Activated CD4-positive, alpha-beta T cell treated with anti-CD3 and anti-CD28 coated beads for 48 hours (primary cell): ENCODE measurements at regions not wholly inside any gene's neighbourhood (a gene's known extent, or its start where the extent isn't known, plus 50 kb on each side); places are given as distances from the start of the nearest gene placed in this dataset.
"Not testable (repeated sequence)": the region's sequence is repeated elsewhere in the genome, so short reads cannot be mapped to it uniquely, and the experiment has no call there.

Source experiments
- DNase-seq: peaks from one replicate; pipeline ENCODE4 v3.0.0-alpha.2; 2020

GRCh38 chr2:239666855-239667376, 266.1 kb upstream of the HDAC4 start:
- DNase-seq, result no peak

DNA sequence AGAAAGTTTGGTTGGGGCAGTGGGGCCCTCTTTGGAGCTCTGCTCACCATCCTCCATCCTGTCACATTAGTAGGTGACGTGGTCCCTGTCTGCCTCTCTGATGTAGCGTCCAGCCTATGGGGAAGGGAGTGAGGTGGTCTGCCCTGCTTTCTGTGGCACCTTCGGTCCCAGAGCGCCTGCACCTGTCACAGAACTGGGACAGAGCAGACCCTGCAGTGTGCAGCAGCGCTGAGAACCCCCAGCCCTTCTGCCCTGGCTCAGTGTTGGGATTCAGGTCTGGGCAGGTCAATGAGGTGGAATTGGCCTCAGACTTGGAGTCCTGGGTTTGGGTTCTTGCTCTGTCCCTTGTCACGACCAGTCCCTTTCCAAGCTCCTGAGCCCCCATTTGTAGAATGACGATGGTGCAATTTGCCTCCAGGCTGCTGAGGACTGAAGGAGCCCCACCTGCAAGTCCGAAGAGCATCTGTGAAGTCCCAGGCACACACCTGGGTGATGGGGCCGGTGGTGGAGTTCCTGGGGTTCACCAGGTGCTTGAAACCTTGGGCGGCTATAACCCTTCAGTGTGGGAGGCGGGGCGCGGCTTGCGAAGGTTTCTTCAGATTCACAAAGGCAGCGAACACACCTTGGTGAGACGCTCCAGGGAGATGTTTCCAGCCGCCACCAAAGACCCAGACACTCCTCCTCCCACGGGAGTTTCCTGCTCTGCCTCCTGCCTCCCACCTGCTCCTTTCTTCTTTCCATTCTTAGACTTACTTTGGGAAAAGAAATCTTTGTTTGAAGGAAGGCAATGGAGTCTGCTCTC, 265.4 kb upstream of the HDAC4 start:
- no peak for DNase-seq

DNA sequence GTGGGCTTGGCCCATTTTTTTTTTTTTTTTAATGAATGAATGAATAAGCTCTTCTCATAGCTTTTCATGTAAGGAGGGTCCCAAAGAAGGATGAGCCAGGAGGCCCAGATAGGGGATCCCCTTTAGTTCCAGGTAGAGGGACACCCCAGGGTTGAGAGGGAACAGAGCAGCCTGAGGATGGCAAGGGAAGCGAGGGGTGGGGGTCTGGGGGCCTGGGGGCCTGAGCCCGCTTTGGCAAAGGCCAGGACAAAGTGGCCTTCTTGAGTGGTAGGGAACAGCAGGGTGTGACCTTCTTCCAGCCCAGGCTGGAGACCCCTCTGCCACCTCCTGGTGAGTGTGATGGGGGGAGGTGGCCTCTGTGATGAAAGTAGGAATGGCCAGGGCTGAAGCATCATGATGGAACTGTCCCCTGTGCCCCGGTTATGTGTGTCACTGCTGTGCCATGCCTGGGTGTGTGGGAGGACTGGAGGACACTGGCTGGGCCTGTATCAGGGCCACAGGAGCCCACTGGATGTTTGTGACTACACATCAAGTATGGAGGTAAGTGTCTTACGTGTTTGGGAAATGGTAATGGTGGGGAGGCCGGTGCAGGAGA, 263.5 kb upstream of the HDAC4 start:
- no peak for DNase-seq

GRCh38 chr2:239663364-239663924, 262.6 kb upstream of the HDAC4 start:
- DNase-seq, result no peak

DNA sequence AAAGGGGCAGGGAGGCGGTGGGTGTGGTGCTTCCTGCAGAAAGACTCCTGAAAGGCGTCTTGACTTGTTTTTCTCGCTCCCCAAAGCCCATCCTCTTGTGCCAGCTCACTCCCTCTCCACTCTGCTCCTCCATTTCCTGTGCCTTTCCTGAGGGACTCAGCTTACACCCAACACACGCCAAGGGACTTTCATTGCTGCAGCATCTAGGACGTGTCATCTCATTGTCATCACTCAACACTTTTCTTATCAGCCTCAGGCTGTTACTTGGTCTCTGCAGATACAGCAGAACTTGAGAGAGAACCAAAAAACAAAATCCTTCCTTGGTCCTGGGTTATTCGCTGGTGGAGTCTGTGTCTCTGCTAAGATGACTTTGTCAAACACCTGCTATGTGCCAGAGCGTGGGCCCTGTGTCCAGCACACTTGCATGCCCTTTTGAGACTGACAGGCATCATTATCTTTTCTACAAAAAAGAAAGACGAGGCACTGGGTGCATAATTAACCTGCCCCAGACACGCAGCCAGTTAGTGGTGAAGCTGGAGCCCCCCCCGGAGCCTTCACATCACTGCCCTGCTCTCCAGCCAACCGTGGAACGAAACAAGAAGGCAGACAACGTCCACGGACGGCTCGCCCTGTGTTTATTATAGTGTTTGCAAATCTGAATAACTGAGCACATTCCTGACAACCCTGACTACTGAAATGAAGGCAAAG, 261.7 kb upstream of the HDAC4 start:
- no peak for DNase-seq

- DNase-seq, result no peak
These were observed 260.8 kb upstream of the HDAC4 start for GRCh38 chr2:239661334-239662312.

GRCh38 chr2:239660390-239661230, 259.8 kb upstream of the HDAC4 start:
- DNase-seq, result no peak

- no peak for DNase-seq
These were observed 257.2 kb upstream of the HDAC4 start for GRCh38 chr2:239657992-239658391.

DNA sequence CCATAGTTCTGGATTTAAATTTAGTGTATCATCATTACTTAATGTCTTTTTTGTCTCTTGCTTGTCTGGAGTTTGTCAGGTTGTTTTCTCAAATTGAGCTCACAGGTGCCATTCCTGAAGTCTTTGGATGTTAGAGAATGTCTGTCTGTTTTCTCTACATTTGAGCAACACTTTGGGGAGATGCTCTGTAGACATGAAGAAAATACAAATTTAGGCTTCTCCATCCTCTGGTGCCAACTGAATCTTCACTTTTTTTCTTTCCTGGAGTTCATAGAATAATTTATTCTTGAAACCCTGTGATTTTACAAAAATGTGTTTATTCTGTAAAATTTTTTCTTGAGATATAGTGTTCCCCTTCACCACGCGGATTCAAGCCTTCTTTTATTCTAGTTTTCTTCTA, 256.4 kb upstream of the HDAC4 start:
- no peak for DNase-seq

DNA sequence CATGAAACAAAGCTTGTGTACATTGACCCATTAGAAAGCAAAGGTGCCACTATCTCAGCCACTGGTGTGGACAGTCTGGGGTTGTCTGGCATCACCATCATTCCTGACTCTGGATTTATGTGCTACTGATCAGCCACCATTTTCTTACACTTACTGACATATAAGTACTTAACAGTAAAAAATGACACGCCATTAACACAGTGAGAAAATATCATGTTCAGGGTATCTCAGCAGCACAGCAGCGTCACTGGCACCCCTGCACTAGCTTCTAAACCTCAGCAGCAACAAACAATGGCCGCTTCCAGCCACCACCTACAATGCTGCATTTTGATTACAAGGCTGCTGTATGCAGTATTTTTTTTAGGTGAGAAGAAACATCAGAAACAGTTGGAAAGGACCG, 253.4 kb upstream of the HDAC4 start:
- no peak for DNase-seq

DNA sequence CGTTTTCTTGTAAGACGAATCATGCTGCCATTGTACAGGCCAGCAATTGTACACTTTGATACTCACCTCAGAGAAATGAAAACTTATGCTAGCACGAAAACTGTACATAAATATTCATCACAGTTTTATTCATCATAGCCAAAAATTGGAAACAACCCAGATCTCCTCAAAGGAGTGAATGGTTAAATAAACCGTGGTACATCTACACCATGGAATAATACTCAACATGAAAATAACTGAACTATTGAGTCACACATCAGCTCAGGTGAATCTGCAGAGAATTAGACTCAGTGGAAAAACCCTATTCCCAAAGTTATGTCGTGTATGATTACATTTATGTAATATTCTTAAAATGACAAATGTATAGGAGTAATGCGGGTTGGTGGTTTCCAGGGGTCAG, 251.0 kb upstream of the HDAC4 start:
- no peak for DNase-seq

- DNase-seq, result no peak
These were observed 249.9 kb upstream of the HDAC4 start for GRCh38 chr2:239650674-239651073.

GRCh38 chr2:239649309-239649708, 248.5 kb upstream of the HDAC4 start:
- no peak for DNase-seq

DNA sequence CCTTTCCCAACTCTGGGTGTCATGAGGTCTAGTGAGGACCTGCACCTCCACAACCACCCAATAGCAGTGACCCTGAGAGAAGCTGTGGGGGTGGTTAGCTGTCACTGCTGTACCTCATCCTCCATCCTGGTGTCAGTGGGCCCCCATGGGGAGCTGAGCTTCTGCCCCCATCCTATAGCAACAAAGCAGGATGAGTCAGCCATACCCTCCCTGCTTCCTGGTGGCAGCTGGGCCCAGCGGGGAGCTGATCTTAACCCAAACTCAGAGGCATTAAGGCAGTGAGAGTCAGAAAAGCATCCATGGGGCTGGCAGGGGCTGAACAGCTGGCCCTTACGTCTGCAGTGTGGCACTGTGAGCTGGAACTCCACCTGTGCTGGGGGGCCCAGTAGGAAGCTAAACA, 247.8 kb upstream of the HDAC4 start:
- no peak for DNase-seq

DNA sequence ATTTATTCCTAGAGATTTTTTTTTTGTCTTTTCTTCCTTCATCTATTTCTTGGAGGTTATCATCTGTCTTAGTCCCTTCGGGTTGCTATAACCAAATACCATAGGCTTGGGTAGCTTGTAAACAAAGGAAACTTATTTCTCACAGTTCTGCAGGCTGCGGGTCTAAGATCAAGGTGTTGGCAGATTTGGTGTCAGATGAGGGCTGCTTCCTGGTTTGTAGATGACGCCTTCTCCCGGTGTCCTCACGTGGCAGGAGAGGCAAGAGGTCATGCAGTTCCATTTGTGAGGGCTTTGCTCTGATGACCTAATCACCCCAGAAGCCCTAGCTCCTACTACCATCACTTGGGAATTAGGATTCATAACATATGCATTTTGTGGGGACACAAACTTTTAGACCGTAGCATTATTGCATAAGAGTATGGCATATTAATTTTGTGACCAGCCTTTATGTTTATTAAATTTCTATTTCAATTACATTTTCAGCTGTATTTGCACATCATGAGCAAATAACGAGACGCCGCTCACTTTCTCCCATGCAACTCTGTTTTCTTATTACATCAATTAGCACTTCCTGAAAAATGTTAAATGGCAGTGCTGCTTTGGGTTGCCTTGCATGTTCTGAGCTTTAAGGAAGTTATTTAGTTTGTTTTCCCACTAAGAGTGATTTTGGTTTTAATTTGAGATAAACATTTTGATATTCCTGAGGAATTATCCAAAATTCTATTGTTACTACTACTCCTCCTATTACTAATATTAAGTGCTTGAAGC, 246.4 kb upstream of the HDAC4 start:
- DNase-seq, result no peak

- DNase-seq, result no peak
These were observed 245.4 kb upstream of the HDAC4 start for GRCh38 chr2:239646184-239646583.

GRCh38 chr2:239644594-239644993, 243.8 kb upstream of the HDAC4 start:
- not testable (repeated sequence) for DNase-seq

DNA sequence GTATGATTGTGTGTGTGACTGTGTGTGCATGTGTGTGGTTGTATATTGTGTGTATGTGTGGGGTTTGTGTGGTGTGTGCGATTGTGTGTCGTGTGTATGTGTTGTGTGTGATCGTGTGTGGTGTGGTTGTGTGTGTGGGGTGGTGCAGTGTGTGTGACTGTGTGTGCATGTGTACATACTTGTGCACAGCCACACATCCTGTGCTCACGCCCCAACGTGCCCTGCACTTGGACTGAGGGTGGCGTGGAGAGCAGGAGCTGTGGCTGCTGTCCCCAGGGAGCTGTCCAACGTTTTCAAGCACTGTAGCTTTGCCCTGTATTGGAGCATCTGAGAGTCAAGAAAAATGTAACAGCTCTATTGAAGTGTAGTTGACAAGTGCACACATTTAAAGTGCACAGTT, 243.2 kb upstream of the HDAC4 start:
- DNase-seq, result no peak

DNA sequence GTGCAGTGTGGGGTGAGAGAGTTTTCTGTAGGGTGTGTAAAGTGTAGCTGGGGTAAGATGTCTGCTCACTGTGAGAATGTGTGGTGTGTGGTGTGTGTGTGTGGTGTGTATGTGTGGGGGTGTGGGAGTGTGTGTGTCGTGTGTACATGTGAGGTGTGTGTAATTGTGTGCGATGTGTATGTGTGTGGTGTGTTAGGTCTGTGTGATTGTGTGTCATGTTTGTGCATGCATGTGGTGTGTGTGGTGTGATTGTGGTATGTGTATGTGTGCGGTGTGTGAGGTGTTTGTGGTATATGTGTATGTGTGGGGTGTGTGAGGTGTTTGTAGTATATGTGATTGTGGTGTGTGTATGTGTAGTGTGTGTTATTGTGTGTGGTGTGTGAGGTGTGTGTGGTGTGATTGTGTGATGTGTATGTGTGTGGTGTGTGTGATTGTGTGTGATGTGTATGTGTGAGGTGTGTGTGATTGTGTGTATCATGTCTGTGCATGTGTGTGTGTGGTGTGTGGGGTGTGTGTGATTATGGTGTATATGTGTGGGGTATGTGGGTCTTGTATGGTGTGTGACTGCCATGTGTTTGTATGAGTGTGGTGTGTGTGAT, 241.7 kb upstream of the HDAC4 start:
- DNase-seq, result no peak

DNA sequence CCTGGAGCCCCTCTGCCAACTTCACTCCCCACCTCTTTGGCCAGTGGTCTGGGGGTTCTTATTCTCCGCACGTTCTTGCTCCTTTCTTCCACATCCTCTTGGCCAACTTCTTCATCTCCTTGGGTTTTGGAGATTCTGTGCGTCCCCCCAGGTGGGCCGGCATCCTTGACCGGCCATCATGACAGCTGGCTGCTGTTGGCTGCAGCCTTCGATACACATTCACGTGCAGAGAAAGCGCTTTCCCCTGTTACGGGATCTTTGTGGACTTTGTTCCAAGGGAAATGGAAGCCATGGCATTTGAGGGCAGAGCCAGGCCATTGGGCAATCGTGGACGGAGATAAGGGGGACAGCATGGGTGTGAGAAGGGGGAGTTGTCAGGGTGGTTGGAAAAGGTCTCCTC, 241.1 kb upstream of the HDAC4 start:
- DNase-seq, result not testable (repeated sequence)
